H9 (cell line): ENCODE measurements at regions not wholly inside any gene's neighbourhood (a gene's known extent, or its start where the extent isn't known, plus 50 kb on each side); places are given as distances from the start of the nearest gene placed in this dataset.

ENCODE experiments used
- DNase-seq: peaks from one replicate; pipeline ENCODE4 v3.0.0-alpha.2; 2017
- H2AFZ ChIP-seq: one replicate; pipeline ENCODE4 v1.6.1; 2013; ENCODE audit warnings: mild to moderate bottlenecking, low read length, control low read depth, moderate library complexity
- H2AK5ac ChIP-seq: 2 replicates; pipeline ENCODE4 v1.6.1; 2013; ENCODE audit warnings: low read length, control low read depth, mixed read lengths; ENCODE audit not compliant: insufficient read length
- H2BK120ac ChIP-seq: one replicate; pipeline ENCODE4 v1.6.1; 2013; ENCODE audit warnings: low read depth, mild to moderate bottlenecking, low read length, control low read depth, inconsistent platforms; ENCODE audit not compliant: poor library complexity, severe bottlenecking
- H2BK12ac ChIP-seq: 2 replicates; pipeline ENCODE4 v1.6.1; 2013; ENCODE audit warnings: low read length, control low read depth, mixed read lengths, low read depth; ENCODE audit not compliant: insufficient read length
- H2BK15ac ChIP-seq: 2 replicates; pipeline ENCODE4 v1.6.1; 2013; ENCODE audit warnings: low read depth, low read length, control low read depth
- H2BK20ac ChIP-seq: one replicate; pipeline ENCODE4 v1.6.1; 2013; ENCODE audit warnings: low read depth, mild to moderate bottlenecking, low read length, control low read depth, inconsistent platforms; ENCODE audit not compliant: poor library complexity, severe bottlenecking
- H2BK5ac ChIP-seq: 2 replicates; pipeline ENCODE4 v1.6.1; 2013; ENCODE audit warnings: low read length, control low read depth, mixed read lengths; ENCODE audit not compliant: insufficient read length
- H3K14ac ChIP-seq: 2 replicates; pipeline ENCODE4 v1.6.1; 2013; ENCODE audit warnings: low read length, control low read depth; ENCODE audit not compliant: insufficient read depth
- H3K18ac ChIP-seq: 2 replicates; pipeline ENCODE4 v1.6.1; 2013; ENCODE audit warnings: low read depth, mild to moderate bottlenecking, mixed read lengths, low read length, control low read depth; ENCODE audit not compliant: insufficient read length
- H3K23ac ChIP-seq: 2 replicates; pipeline ENCODE4 v1.6.1; 2013; ENCODE audit warnings: low read length, control low read depth, mixed read lengths, low read depth; ENCODE audit not compliant: insufficient read length
- H3K23me2 ChIP-seq: 2 replicates; pipeline ENCODE4 v1.6.1; 2013; ENCODE audit warnings: low read depth, mild to moderate bottlenecking, mixed read lengths, low read length, control low read depth; ENCODE audit not compliant: insufficient read length, poor library complexity, severe bottlenecking
- H3K27ac ChIP-seq: 2 replicates; pipeline ENCODE4 v1.5.1; 2013; ENCODE audit warnings: low read length, control low read depth, mixed read lengths, low read depth; ENCODE audit not compliant: insufficient read length
- H3K27me3 ChIP-seq: 2 replicates; pipeline ENCODE4 v1.6.1; 2013; ENCODE audit warnings: low read length, control low read depth, inconsistent platforms; ENCODE audit not compliant: insufficient read depth
- H3K4ac ChIP-seq: 2 replicates; pipeline ENCODE4 v1.6.1; 2013; ENCODE audit warnings: low read depth, mild to moderate bottlenecking, control low read depth, inconsistent platforms, low read length, moderate library complexity
- H3K4me1 ChIP-seq: 2 replicates; pipeline ENCODE4 v1.6.1; 2013; ENCODE audit warnings: low read length, control low read depth, inconsistent platforms; ENCODE audit not compliant: insufficient read depth
- H3K4me2 ChIP-seq: 2 replicates; pipeline ENCODE4 v1.6.1; 2013; ENCODE audit warnings: low read length, control low read depth, mixed read lengths; ENCODE audit not compliant: insufficient read length, insufficient read depth
- H3K56ac ChIP-seq: 2 replicates; pipeline ENCODE4 v1.6.1; 2013; ENCODE audit warnings: low read depth, mild to moderate bottlenecking, mixed read lengths, low read length, control low read depth; ENCODE audit not compliant: insufficient read length
- H3K79me1 ChIP-seq: 2 replicates; pipeline ENCODE4 v1.6.1; 2013; ENCODE audit warnings: low read depth, mild to moderate bottlenecking, moderate library complexity, low read length, control low read depth, inconsistent platforms; ENCODE audit not compliant: insufficient read depth, poor library complexity, severe bottlenecking
- H3K79me2 ChIP-seq: 2 replicates; pipeline ENCODE4 v1.6.1; 2013; ENCODE audit warnings: low read length, control low read depth, inconsistent platforms; ENCODE audit not compliant: insufficient read depth
- H3K9ac ChIP-seq: 2 replicates; pipeline ENCODE4 v1.6.1; 2013; ENCODE audit warnings: low read length, control low read depth, mixed read lengths; ENCODE audit not compliant: insufficient read length; ENCODE audit errors: extremely low read depth
- H3K9me3 ChIP-seq: one replicate; pipeline ENCODE4 v1.6.1; 2013; ENCODE audit warnings: low read depth, low read length, inconsistent platforms; ENCODE audit not compliant: control insufficient read depth
- H3T11ph ChIP-seq: one replicate; pipeline ENCODE4 v1.6.1; 2013; ENCODE audit warnings: mild to moderate bottlenecking, low read length, control low read depth, inconsistent platforms
- H4K20me1 ChIP-seq: one replicate; pipeline ENCODE4 v1.6.1; 2013; ENCODE audit not compliant: control insufficient read depth, insufficient read length, insufficient read depth
- H4K5ac ChIP-seq: 2 replicates; pipeline ENCODE4 v1.6.1; 2013; ENCODE audit warnings: low read depth, mild to moderate bottlenecking, mixed read lengths, low read length, control low read depth; ENCODE audit not compliant: insufficient read length
- H4K8ac ChIP-seq: replicated peaks from 2 replicates; pipeline ENCODE4 v1.6.1; 2013; ENCODE audit warnings: low read length, control low read depth, mixed read lengths, low read depth; ENCODE audit not compliant: insufficient read length
- H4K91ac ChIP-seq: 2 replicates; pipeline ENCODE4 v1.6.1; 2013; ENCODE audit warnings: low read depth, mild to moderate bottlenecking, moderate library complexity, mixed read lengths, low read length, control low read depth; ENCODE audit not compliant: insufficient read length
- H3K27ac Mint-ChIP-seq, 3 experiments: 2 replicates in 2 of 3; 3 replicates in 1 of 3; pipeline ENCODE4 v1.8.0; 2020 to 2021; ENCODE audit warnings: mixed read lengths in 3 of 3, mild to moderate bottlenecking in 1 of 3, moderate library complexity in 1 of 3
- H3K27me3 Mint-ChIP-seq: 2 replicates; pipeline ENCODE4 v1.8.0; 2021; ENCODE audit warnings: low read depth, mild to moderate bottlenecking, moderate library complexity, mixed read lengths
- H3K36me3 Mint-ChIP-seq, 3 experiments: 2 replicates in 2 of 3; 3 replicates in 1 of 3; pipeline ENCODE4 v1.8.0; 2020 to 2021; ENCODE audit warnings: low read depth in 3 of 3, mixed read lengths in 3 of 3; ENCODE audit not compliant: insufficient read depth in 1 of 3
- H3K4me1 Mint-ChIP-seq, 2 experiments: 2 replicates each; pipeline ENCODE4 v1.8.0; 2020; ENCODE audit warnings: mixed read lengths in 2 of 2
- H3K4me3 Mint-ChIP-seq, 2 experiments: 2 replicates in 1 of 2; 3 replicates in 1 of 2; pipeline ENCODE4 v1.8.0; 2020 to 2021; ENCODE audit warnings: mild to moderate bottlenecking in 2 of 2, mixed read lengths in 2 of 2, moderate library complexity in 1 of 2
- H3K9me3 Mint-ChIP-seq, 2 experiments: 2 replicates in 1 of 2; 3 replicates in 1 of 2; pipeline ENCODE4 v1.8.0; 2020; ENCODE audit warnings: mild to moderate bottlenecking in 2 of 2, mixed read lengths in 2 of 2, moderate library complexity in 1 of 2
- TF ChIP-seq, protein P1 (sequence below): fragments of 200-600 bp; sonication (generic); conservative IDR thresholded peaks from 3 replicates; pipeline ENCODE4 v1.8.0; 2021; ENCODE audit warnings: antibody characterized with exemption, mild to moderate bottlenecking

DNA sequence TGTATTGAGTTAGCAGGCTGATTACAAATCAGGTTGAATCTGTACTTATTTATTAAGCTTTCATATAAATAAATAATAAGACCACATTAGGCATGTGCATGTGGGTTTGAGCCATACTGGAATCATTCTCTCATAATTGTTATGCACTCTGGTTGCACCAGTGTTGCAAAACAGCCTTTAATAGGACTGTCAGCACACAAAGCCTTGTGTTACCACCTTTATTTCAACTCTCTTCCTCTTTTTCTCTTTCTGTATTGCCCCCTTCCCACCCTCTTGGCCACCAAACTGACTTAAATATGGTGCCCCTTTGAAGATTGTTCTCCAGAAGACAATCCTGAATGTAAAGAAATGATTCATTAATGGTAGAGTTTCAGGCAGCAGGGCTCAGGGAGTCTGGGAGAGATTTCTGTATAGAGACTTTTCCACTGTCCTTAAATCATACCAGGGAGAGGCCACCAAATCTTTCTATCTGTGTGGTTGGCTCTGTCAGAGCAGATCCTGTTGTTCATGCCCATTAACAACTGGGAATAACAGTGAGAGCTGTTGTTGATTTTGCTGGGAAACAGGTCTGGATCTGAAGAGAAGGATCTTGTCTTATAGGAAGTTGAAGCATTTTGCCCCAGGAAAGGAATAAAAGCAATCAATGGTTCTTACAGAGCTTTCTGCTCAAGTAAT is 131.6 kb upstream of the SOX4 start:
- Histone ChIP-seq H4K5ac (no peak overlapping the region), H3K56ac (no peak overlapping the region), H3K9me3 (no peaks in the 10 kb centered on the region), H2BK120ac (no peak overlapping the region), H2BK5ac (no peak overlapping the region), H4K20me1 (no peaks in the 10 kb centered on the region), H2AFZ (no peak overlapping the region), H3K4me2 (no peak overlapping the region), H4K8ac (no peak overlapping the region), H2BK20ac (no peak overlapping the region), H2BK15ac (no peak overlapping the region), H3K79me2 (no peaks in the 10 kb centered on the region), H4K91ac (no peak overlapping the region), H3K9ac (no peak overlapping the region), H3K4ac (no peak overlapping the region), H3K4me1 (no peaks in the 10 kb centered on the region), H3K27ac (no peak overlapping the region), H3K18ac (no peak overlapping the region), H3K23me2 (no peaks in the 10 kb centered on the region), H2AK5ac (no peak overlapping the region), H3K23ac (no peak overlapping the region), H3K14ac (no peak overlapping the region), H3K79me1 (no peaks in the 10 kb centered on the region), H2BK12ac (no peak overlapping the region), H3K27me3 (no peaks in the 10 kb centered on the region), H3T11ph (no peak overlapping the region)
- H3K27me3 Mint-ChIP-seq, result no peaks in the 10 kb centered on the region; the same call in 1 of the 2 replicates
- no peak overlapping the region for H3K4me3 Mint-ChIP-seq
- H3K36me3 Mint-ChIP-seq, result peaks cover 0 to 6% (median 3%) of the 10 kb centered on the region in 3 experiments; a peak in 4 of 7 replicates
- H3K4me1 Mint-ChIP-seq, result no peaks in the 10 kb centered on the region
- peaks cover 3 to 4% of the 10 kb centered on the region in 2 experiments; a peak in 3 of 5 replicates for H3K9me3 Mint-ChIP-seq
- H3K27ac Mint-ChIP-seq, result no peak overlapping the region
- DNase-seq, result no peak
- TF ChIP-seq, protein P1, sequence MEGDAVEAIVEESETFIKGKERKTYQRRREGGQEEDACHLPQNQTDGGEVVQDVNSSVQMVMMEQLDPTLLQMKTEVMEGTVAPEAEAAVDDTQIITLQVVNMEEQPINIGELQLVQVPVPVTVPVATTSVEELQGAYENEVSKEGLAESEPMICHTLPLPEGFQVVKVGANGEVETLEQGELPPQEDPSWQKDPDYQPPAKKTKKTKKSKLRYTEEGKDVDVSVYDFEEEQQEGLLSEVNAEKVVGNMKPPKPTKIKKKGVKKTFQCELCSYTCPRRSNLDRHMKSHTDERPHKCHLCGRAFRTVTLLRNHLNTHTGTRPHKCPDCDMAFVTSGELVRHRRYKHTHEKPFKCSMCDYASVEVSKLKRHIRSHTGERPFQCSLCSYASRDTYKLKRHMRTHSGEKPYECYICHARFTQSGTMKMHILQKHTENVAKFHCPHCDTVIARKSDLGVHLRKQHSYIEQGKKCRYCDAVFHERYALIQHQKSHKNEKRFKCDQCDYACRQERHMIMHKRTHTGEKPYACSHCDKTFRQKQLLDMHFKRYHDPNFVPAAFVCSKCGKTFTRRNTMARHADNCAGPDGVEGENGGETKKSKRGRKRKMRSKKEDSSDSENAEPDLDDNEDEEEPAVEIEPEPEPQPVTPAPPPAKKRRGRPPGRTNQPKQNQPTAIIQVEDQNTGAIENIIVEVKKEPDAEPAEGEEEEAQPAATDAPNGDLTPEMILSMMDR, result no peak
